BJ (cell line): ENCODE measurements at regions not wholly inside any gene's neighbourhood (a gene's known extent, or its start where the extent isn't known, plus 50 kb on each side); places are given as distances from the start of the nearest gene placed in this dataset.

Experiments
- CTCF ChIA-PET: fragments of 350-600 bp; formaldehyde crosslinking; extraction: SDS; loops from one replicate; lab custom pipeline; 2021; ENCODE audit warnings: antibody characterized with exemption, inconsistent platforms; lab: Yijun Ruan, JAX
- POLR2A ChIA-PET: fragments of 300-600 bp; sonication (Branson Sonifier 250); formaldehyde crosslinking; extraction: SDS; loops from one replicate; lab custom pipeline; 2021; ENCODE audit warnings: antibody characterized with exemption; lab: Charles Lee
- DNase-seq: peaks from one replicate; pipeline ENCODE4 v3.0.0-alpha.2; 2011; ENCODE audit warnings: low read depth
- H3K27me3 ChIP-seq: 2 replicates; pipeline ENCODE4 v1.6.0; 2011; ENCODE audit warnings: low read length; ENCODE audit not compliant: control insufficient read depth, insufficient read depth
- H3K36me3 ChIP-seq: 2 replicates; pipeline ENCODE4 v1.5.1; 2011; ENCODE audit warnings: low read length; ENCODE audit not compliant: control insufficient read depth, insufficient read depth
- H3K4me3 ChIP-seq: 2 replicates; pipeline ENCODE4 v1.5.1; 2011; ENCODE audit warnings: low read depth, mild to moderate bottlenecking, control low read depth, low read length
- TF ChIP-seq, protein P1 (sequence below): IDR thresholded peaks from 2 replicates; pipeline ENCODE4 v1.5.1; 2011; ENCODE audit warnings: low read depth, mild to moderate bottlenecking, control low read depth, inconsistent platforms, low read length, moderate library complexity; ENCODE audit not compliant: insufficient read depth

DNA sequence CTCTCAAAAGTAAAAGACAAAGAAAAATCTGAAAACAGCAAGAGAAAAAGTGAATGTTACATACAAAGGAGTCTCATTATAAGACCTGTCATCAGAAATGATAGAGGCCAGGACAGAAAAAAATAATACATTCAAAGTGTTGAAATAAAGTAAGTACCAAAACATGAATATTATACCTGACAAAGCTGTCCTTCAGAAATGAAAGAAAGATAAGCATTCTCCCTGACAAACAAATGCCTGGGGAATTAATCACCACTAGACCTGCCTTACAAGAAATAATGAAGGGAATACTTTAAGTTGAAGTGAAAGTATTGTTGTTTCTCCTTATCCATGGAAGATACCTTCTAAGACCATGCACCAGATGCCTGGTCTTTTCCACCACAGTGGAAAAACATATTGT lies 1605.2 kb upstream of the CDH6 start:
- Histone ChIP-seq H3K27me3 (no peaks in the 10 kb centered on the region), H3K4me3 (no peak overlapping the region), H3K36me3 (no peaks in the 10 kb centered on the region)
- ChIA-PET POLR2A (no interaction called here), CTCF (no interaction called here)
- no peak for DNase-seq
- TF ChIP-seq, protein P1, sequence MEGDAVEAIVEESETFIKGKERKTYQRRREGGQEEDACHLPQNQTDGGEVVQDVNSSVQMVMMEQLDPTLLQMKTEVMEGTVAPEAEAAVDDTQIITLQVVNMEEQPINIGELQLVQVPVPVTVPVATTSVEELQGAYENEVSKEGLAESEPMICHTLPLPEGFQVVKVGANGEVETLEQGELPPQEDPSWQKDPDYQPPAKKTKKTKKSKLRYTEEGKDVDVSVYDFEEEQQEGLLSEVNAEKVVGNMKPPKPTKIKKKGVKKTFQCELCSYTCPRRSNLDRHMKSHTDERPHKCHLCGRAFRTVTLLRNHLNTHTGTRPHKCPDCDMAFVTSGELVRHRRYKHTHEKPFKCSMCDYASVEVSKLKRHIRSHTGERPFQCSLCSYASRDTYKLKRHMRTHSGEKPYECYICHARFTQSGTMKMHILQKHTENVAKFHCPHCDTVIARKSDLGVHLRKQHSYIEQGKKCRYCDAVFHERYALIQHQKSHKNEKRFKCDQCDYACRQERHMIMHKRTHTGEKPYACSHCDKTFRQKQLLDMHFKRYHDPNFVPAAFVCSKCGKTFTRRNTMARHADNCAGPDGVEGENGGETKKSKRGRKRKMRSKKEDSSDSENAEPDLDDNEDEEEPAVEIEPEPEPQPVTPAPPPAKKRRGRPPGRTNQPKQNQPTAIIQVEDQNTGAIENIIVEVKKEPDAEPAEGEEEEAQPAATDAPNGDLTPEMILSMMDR, result no peak

DNA sequence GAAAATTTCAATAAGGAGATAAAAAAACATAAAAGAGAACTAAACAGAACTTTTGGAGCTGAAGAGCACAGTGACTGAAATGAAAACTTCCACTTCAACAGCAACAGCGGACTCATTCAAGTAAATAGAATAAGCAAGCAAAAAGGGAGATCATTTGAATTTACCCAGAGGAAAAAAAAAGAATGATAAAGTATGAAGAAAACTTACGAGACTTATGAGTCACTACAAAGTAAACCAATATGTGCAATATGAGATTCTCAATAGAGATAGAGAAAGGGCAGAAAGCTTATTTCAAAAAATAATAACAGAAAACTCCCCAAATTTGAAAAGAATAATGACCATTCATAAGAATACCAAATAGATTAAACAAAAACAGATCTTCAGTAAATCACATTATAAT lies 1605.7 kb upstream of the CDH6 start:
- TF ChIP-seq, protein P1, result no peak
- Histone ChIP-seq H3K4me3 (no peak overlapping the region), H3K27me3 (no peaks in the 10 kb centered on the region), H3K36me3 (no peaks in the 10 kb centered on the region)
- ChIA-PET CTCF (no interaction called here), POLR2A (no interaction called here)
- DNase-seq, result no peak

DNA sequence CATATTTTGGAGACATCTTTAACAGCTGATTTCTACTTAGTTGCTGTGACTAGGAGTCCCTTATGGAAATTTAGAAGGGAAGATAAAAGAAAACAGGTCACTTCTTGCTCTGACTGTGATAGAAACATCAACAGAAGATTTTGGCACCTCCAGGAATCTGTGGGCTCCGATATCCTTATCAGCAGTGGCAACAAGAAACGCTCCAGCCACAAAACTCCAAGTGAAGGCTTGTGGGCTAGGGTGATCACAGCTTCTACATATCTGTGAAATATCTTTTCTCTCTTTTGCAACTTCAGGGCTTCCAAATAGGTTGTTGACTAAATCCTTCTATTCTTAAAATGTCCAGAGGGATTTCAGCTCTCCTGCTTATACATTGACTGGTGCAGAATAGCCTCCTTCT lies 1625.5 kb upstream of the CDH6 start:
- H3K27me3 ChIP-seq, result no peaks in the 10 kb centered on the region
- no peak for DNase-seq
- CTCF ChIA-PET, result no interaction called here
- no peaks in the 10 kb centered on the region for H3K36me3 ChIP-seq
- TF ChIP-seq, protein P1, result no peak
- no peak overlapping the region for H3K4me3 ChIP-seq
- POLR2A ChIA-PET, result no interaction called here

- TF ChIP-seq, protein P1, result no peak
- POLR2A ChIA-PET, result no interaction called here
Measured at GRCh38 chr5:29561564-29561963, 1631.9 kb upstream of the CDH6 start.

DNA sequence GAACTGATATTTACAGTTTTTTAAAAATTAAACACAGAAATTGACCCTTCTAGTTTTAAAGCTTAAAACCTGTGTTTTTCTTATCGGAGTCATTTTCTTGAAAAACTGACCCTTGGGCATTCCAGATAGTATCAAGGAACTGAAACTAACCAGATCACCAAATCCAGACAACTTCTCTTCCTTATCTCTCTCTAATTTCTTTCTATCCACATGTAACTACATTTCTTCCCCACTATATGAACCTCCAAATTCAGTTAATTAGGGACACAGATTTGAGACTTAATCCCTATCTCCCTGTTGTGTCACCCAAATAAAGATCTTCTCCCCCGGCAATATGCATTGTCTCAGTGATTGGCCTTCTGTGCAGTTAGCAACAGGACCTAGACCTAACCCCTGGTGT lies 1643.0 kb upstream of the CDH6 start:
- no peaks in the 10 kb centered on the region for H3K27me3 ChIP-seq
- ChIA-PET POLR2A (no interaction called here), CTCF (no interaction called here)
- no peak overlapping the region for H3K4me3 ChIP-seq
- H3K36me3 ChIP-seq, result no peaks in the 10 kb centered on the region
- TF ChIP-seq, protein P1, result no peak
- no peak for DNase-seq

More at GRCh38 chr5:29561564-29561963, 1631.9 kb upstream of the CDH6 start:
- no peak overlapping the region for H3K4me3 ChIP-seq
- H3K36me3 ChIP-seq, result no peaks in the 10 kb centered on the region
- H3K27me3 ChIP-seq, result no peaks in the 10 kb centered on the region
- no peak for DNase-seq
- CTCF ChIA-PET, result no interaction called here
